ENCODE measurements at regions not wholly inside any gene's neighbourhood (a gene's known extent, or its start where the extent isn't known, plus 50 kb on each side); places are given as distances from the start of the nearest gene placed in this dataset.

DNA sequence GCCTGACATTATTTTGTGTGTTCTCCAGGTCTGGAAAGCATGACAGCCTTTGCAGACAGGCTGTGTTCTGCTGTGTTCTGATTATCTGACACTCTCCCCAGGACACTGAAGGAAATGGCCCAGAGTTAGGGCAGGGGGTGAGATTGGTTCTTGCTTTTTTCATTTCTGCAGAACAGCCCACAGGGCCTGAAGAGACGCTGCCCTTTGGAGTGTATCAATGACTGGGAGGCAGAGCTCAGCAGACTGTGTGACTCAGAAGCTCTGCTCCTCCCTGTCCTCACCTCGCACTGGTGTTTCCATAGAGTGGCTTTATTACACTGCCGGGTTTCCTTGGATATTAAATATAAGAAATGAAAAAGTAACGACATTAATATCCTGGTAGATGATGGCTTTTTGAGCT is 523.6 kb downstream of the NTRK3 start:
- Histone ChIP-seq H3K4me3 (replicated peaks in 1 of 4; ENCODE audit: control extremely low read depth in 1 of 4, insufficient read depth in 1 of 4, low read depth in 3 of 4, low read length in 4 of 4) (no peak overlapping the region), H2AFZ (ENCODE audit: low read length) (no peak overlapping the region), H4K20me1 (ENCODE audit: control insufficient read depth, extremely low read depth, insufficient read depth, low read length) (no peaks in the 10 kb centered on the region), H3K4me1 (ENCODE audit: control insufficient read depth, extremely low read depth, insufficient read depth, low read length) (no peaks in the 10 kb centered on the region), H3K36me3 (ENCODE audit: control insufficient read depth, insufficient read depth, low read length) (no peaks in the 10 kb centered on the region), H3K27me3 (ENCODE audit: control insufficient read depth, insufficient read depth, low read length) (no peaks in the 10 kb centered on the region), H3K27ac (ENCODE audit: insufficient read depth, low read length) (no peak overlapping the region), H3K79me2 (ENCODE audit: control insufficient read depth, insufficient read depth, low read length) (no peaks in the 10 kb centered on the region), H3K9me3 (ENCODE audit: control insufficient read depth, insufficient read depth, low read depth, low read length) (no peaks in the 10 kb centered on the region), H3K9ac (ENCODE audit: insufficient read depth, low read length) (no peak overlapping the region), H3K4me2 (ENCODE audit: extremely low read depth, insufficient read depth, low read length) (no peak overlapping the region)
- no peak for TF ChIP-seq EZH2 (IDR thresholded peaks at IDR 0.05; ENCODE audit: low read length, missing control alignments)
- TF ChIP-seq, protein P1, sequence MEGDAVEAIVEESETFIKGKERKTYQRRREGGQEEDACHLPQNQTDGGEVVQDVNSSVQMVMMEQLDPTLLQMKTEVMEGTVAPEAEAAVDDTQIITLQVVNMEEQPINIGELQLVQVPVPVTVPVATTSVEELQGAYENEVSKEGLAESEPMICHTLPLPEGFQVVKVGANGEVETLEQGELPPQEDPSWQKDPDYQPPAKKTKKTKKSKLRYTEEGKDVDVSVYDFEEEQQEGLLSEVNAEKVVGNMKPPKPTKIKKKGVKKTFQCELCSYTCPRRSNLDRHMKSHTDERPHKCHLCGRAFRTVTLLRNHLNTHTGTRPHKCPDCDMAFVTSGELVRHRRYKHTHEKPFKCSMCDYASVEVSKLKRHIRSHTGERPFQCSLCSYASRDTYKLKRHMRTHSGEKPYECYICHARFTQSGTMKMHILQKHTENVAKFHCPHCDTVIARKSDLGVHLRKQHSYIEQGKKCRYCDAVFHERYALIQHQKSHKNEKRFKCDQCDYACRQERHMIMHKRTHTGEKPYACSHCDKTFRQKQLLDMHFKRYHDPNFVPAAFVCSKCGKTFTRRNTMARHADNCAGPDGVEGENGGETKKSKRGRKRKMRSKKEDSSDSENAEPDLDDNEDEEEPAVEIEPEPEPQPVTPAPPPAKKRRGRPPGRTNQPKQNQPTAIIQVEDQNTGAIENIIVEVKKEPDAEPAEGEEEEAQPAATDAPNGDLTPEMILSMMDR (conservative IDR thresholded peaks at IDR 0.05 in 1 of 2, IDR thresholded peaks at IDR 0.05 in 1 of 2; ENCODE audit: low read depth in 1 of 2, low read length in 2 of 2): no peak
- DNase-seq (ENCODE audit: low read depth in 2 of 2): peak in 1 of 2 donors; percentile 56

DNA sequence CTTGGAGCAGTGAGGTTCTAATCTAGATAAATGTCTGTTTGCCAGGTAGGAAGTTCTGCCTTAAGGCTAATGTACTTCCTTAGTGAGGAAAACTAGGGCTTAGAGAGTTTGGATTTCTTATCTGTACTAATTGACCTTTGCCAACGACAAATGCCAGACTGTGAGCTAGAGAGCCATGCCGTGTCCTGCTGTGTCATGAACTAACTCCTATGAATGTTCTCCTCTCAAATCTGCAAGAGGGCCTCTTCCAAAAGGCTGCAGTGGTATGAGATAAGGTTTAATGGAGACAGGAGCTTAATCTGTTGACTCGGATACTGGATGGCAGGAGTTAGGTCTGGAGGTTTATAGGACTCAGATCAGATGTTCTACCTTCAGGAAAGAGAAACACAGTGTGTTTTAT is 524.9 kb downstream of the NTRK3 start:
- no peaks in the 10 kb centered on the region for H3K79me2 ChIP-seq (ENCODE audit: control insufficient read depth, insufficient read depth, low read length)
- no peak overlapping the region for H3K4me3 ChIP-seq (replicated peaks in 1 of 4; ENCODE audit: control extremely low read depth in 1 of 4, insufficient read depth in 1 of 4, low read depth in 3 of 4, low read length in 4 of 4)
- DNase-seq (ENCODE audit: low read depth in 2 of 2): no peak
- H3K9me3 ChIP-seq (ENCODE audit: control insufficient read depth, insufficient read depth, low read depth, low read length): no peaks in the 10 kb centered on the region
- no peaks in the 10 kb centered on the region for H3K4me1 ChIP-seq (ENCODE audit: control insufficient read depth, extremely low read depth, insufficient read depth, low read length)
- no peaks in the 10 kb centered on the region for H3K36me3 ChIP-seq (ENCODE audit: control insufficient read depth, insufficient read depth, low read length)
- no peak overlapping the region for H3K27ac ChIP-seq (ENCODE audit: insufficient read depth, low read length)
- no peaks in the 10 kb centered on the region for H4K20me1 ChIP-seq (ENCODE audit: control insufficient read depth, extremely low read depth, insufficient read depth, low read length)
- H3K27me3 ChIP-seq (ENCODE audit: control insufficient read depth, insufficient read depth, low read length): no peaks in the 10 kb centered on the region
- no peak overlapping the region for H3K9ac ChIP-seq (ENCODE audit: insufficient read depth, low read length)
- H2AFZ ChIP-seq (ENCODE audit: low read length): no peak overlapping the region
- no peak for TF ChIP-seq EZH2 (IDR thresholded peaks at IDR 0.05; ENCODE audit: low read length, missing control alignments)
- TF ChIP-seq, protein P1 (conservative IDR thresholded peaks at IDR 0.05 in 1 of 2, IDR thresholded peaks at IDR 0.05 in 1 of 2; ENCODE audit: low read depth in 1 of 2, low read length in 2 of 2): no peak
- H3K4me2 ChIP-seq (ENCODE audit: extremely low read depth, insufficient read depth, low read length): no peak overlapping the region

DNA sequence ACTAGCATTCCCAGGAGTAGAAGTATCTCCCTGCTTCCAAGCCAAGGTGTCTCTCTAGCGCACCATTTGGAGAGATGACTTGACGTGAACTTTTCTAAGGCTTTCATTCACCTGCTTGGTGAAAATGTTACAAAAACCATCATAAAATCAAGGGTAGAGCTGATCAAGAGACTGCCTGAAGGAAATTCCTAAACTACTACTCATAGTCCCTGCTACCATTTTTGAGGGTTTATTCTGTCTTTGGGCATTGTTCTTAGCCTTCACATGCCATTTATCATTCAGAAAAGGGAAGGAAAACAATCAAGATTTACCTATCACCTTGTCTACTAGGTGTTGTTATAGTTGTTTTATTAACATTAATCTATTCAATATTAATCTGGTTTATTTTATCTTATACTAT is 525.8 kb downstream of the NTRK3 start:
- Histone ChIP-seq H3K9ac (ENCODE audit: insufficient read depth, low read length) (no peak overlapping the region), H3K79me2 (ENCODE audit: control insufficient read depth, insufficient read depth, low read length) (no peaks in the 10 kb centered on the region), H3K4me1 (ENCODE audit: control insufficient read depth, extremely low read depth, insufficient read depth, low read length) (no peaks in the 10 kb centered on the region), H3K36me3 (ENCODE audit: control insufficient read depth, insufficient read depth, low read length) (no peaks in the 10 kb centered on the region), H3K9me3 (ENCODE audit: control insufficient read depth, insufficient read depth, low read depth, low read length) (no peaks in the 10 kb centered on the region), H3K27me3 (ENCODE audit: control insufficient read depth, insufficient read depth, low read length) (no peaks in the 10 kb centered on the region), H3K4me2 (ENCODE audit: extremely low read depth, insufficient read depth, low read length) (no peak overlapping the region), H4K20me1 (ENCODE audit: control insufficient read depth, extremely low read depth, insufficient read depth, low read length) (no peaks in the 10 kb centered on the region), H2AFZ (ENCODE audit: low read length) (no peak overlapping the region), H3K4me3 (replicated peaks in 1 of 4; ENCODE audit: control extremely low read depth in 1 of 4, insufficient read depth in 1 of 4, low read depth in 3 of 4, low read length in 4 of 4) (no peak overlapping the region), H3K27ac (ENCODE audit: insufficient read depth, low read length) (no peak overlapping the region)
- DNase-seq (ENCODE audit: low read depth in 2 of 2): no peak
- no peak for TF ChIP-seq EZH2 (IDR thresholded peaks at IDR 0.05; ENCODE audit: low read length, missing control alignments)
- TF ChIP-seq, protein P1 (conservative IDR thresholded peaks at IDR 0.05 in 1 of 2, IDR thresholded peaks at IDR 0.05 in 1 of 2; ENCODE audit: low read depth in 1 of 2, low read length in 2 of 2): no peak
